Activated CD8-positive, alpha-beta memory T cell treated with anti-CD3 and anti-CD28 coated beads for 48 hours (primary cell): ENCODE measurements at regions not wholly inside any gene's neighbourhood (a gene's known extent, or its start where the extent isn't known, plus 50 kb on each side); places are given as distances from the start of the nearest gene placed in this dataset.

Source experiments
- DNase-seq, 3 experiments: peaks; one replicate each; pipeline ENCODE4 v3.0.0-alpha.2; 2020; ENCODE audit warnings: low read depth in 2 of 3, low spot score in 2 of 3

- DNase-seq = no peak
These were observed 209.4 kb downstream of the DTWD2 start for GRCh38 chr5:118778941-118779340.

- no peak for DNase-seq
These were observed 211.1 kb downstream of the DTWD2 start for GRCh38 chr5:118777189-118777736.

- DNase-seq = no peak
These were observed 211.6 kb downstream of the DTWD2 start for GRCh38 chr5:118776755-118777154.

- DNase-seq = no peak
These were observed 212.4 kb downstream of the DTWD2 start for GRCh38 chr5:118775790-118776499.

- no peak for DNase-seq
These were observed 219.7 kb downstream of the DTWD2 start for GRCh38 chr5:118768607-118769175.

GRCh38 chr5:118762291-118762690, 226.1 kb downstream of the DTWD2 start:
- DNase-seq = no peak

GRCh38 chr5:118761814-118762213, 226.5 kb downstream of the DTWD2 start:
- no peak for DNase-seq

GRCh38 chr5:118752969-118753368, 235.4 kb downstream of the DTWD2 start:
- DNase-seq = no peak

GRCh38 chr5:118736396-118736795, 252.0 kb downstream of the DTWD2 start:
- DNase-seq = no peak

GRCh38 chr5:118733394-118733793, 255.0 kb downstream of the DTWD2 start:
- no peak for DNase-seq

- DNase-seq = no peak
These were observed 260.2 kb downstream of the DTWD2 start for GRCh38 chr5:118728191-118728590.

GRCh38 chr5:118726891-118727290, 261.5 kb downstream of the DTWD2 start:
- no peak for DNase-seq

- DNase-seq = no peak
These were observed 265.4 kb downstream of the DTWD2 start for GRCh38 chr5:118723021-118723338.

- no peak for DNase-seq
These were observed 266.0 kb downstream of the DTWD2 start for GRCh38 chr5:118722122-118723020.

GRCh38 chr5:118711727-118712126, 276.6 kb downstream of the DTWD2 start:
- no peak for DNase-seq

- DNase-seq = no peak
These were observed 282.2 kb downstream of the DTWD2 start for GRCh38 chr5:118705959-118706667.

GRCh38 chr5:118703241-118703640, 285.1 kb downstream of the DTWD2 start:
- no peak for DNase-seq

GRCh38 chr5:118701791-118702190, 286.6 kb downstream of the DTWD2 start:
- no peak for DNase-seq

- DNase-seq = no peak
These were observed 287.8 kb downstream of the DTWD2 start for GRCh38 chr5:118700510-118700909.

- DNase-seq = no peak
These were observed 289.6 kb downstream of the DTWD2 start for GRCh38 chr5:118698774-118699173.

GRCh38 chr5:118696076-118696475, 292.3 kb downstream of the DTWD2 start:
- no peak for DNase-seq
